Neural crest cell (in vitro differentiated cells): ENCODE measurements at regions not wholly inside any gene's neighbourhood (a gene's known extent, or its start where the extent isn't known, plus 50 kb on each side); places are given as distances from the start of the nearest gene placed in this dataset.

Source experiments
- DNase-seq: peaks from one replicate; pipeline ENCODE4 v3.0.0; 2021; ENCODE audit warnings: low read depth, mixed read lengths, low spot score
- H3K27ac Mint-ChIP-seq: one replicate; pipeline ENCODE4 v1.8.0; 2021; ENCODE audit warnings: mild to moderate bottlenecking, mixed read lengths; ENCODE audit not compliant: unreplicated experiment
- H3K27me3 Mint-ChIP-seq: 2 replicates; pipeline ENCODE4 v1.8.0; 2021; ENCODE audit warnings: low read depth, mild to moderate bottlenecking, mixed read lengths
- H3K36me3 Mint-ChIP-seq: 2 replicates; pipeline ENCODE4 v1.8.0; 2021; ENCODE audit warnings: low read depth, mild to moderate bottlenecking, mixed read lengths
- H3K4me1 Mint-ChIP-seq: 2 replicates; pipeline ENCODE4 v1.8.0; 2021; ENCODE audit warnings: mixed read lengths
- H3K4me3 Mint-ChIP-seq: one replicate; pipeline ENCODE4 v1.8.0; 2021; ENCODE audit warnings: mild to moderate bottlenecking, mixed read lengths
- H3K9me3 Mint-ChIP-seq: 2 replicates; pipeline ENCODE4 v1.8.0; 2021; ENCODE audit warnings: mixed read lengths
- CTCF ChIP-seq: fragments of 200-600 bp; sonication (generic); conservative IDR thresholded peaks from 2 replicates; pipeline ENCODE4 v1.5.0; 2021; ENCODE audit warnings: antibody characterized with exemption, mild to moderate bottlenecking

- Mint-ChIP-seq H3K4me3 (no peak overlapping the region), H3K36me3 (peaks cover 5% of the 10 kb centered on the region), H3K27me3 (no peaks in the 10 kb centered on the region), H3K4me1 (no peaks in the 10 kb centered on the region), H3K27ac (no peak overlapping the region), H3K9me3 (peaks cover 3% of the 10 kb centered on the region)
- no peak for TF ChIP-seq CTCF
- no peak for DNase-seq
Observed at GRCh38 chr15:38090678-38091077, 156.2 kb downstream of the TMCO5A start.

GRCh38 chr15:38091078-38091645 lies 156.7 kb downstream of the TMCO5A start:
- TF ChIP-seq CTCF, result no peak
- Mint-ChIP-seq H3K27ac (no peak overlapping the region), H3K27me3 (no peaks in the 10 kb centered on the region), H3K36me3 (peaks cover 3% of the 10 kb centered on the region), H3K9me3 (peaks cover 4% of the 10 kb centered on the region), H3K4me1 (no peaks in the 10 kb centered on the region), H3K4me3 (no peak overlapping the region)
- DNase-seq, result no peak

GRCh38 chr15:38093931-38094330 lies 158.7 kb upstream of the SPRED1 start:
- H3K4me3 Mint-ChIP-seq, result no peak overlapping the region
- no peaks in the 10 kb centered on the region for H3K27me3 Mint-ChIP-seq
- no peaks in the 10 kb centered on the region for H3K4me1 Mint-ChIP-seq
- H3K27ac Mint-ChIP-seq, result no peak overlapping the region
- no peak for TF ChIP-seq CTCF
- DNase-seq, result no peak
- peaks cover 19% of the 10 kb centered on the region for H3K36me3 Mint-ChIP-seq
- H3K9me3 Mint-ChIP-seq, result peaks cover 21% of the 10 kb centered on the region

GRCh38 chr15:38102972-38103371 lies 149.7 kb upstream of the SPRED1 start:
- Mint-ChIP-seq H3K4me3 (no peak overlapping the region), H3K36me3 (peaks cover 5% of the 10 kb centered on the region), H3K27me3 (no peaks in the 10 kb centered on the region), H3K27ac (no peak overlapping the region), H3K9me3 (peaks cover 15% of the 10 kb centered on the region), H3K4me1 (peaks cover 4% of the 10 kb centered on the region)
- TF ChIP-seq CTCF, result no peak
- DNase-seq, result no peak

- Mint-ChIP-seq H3K36me3 (peaks cover 3% of the 10 kb centered on the region), H3K9me3 (peaks cover 13% of the 10 kb centered on the region), H3K4me1 (peaks cover 4% of the 10 kb centered on the region), H3K4me3 (no peak overlapping the region), H3K27ac (no peak overlapping the region), H3K27me3 (no peaks in the 10 kb centered on the region)
- TF ChIP-seq CTCF, result no peak
- DNase-seq, result no peak
Observed at GRCh38 chr15:38103564-38103963, 149.1 kb upstream of the SPRED1 start.
